ENCODE measurements at regions not wholly inside any gene's neighbourhood (a gene's known extent, or its start where the extent isn't known, plus 50 kb on each side); places are given as distances from the start of the nearest gene placed in this dataset.

- TF ChIP-seq CTCF (IDR thresholded peaks at IDR 0.05) (no peak), POLR2A (IDR thresholded peaks at IDR 0.05) (no peak), POLR2AphosphoS5 (IDR thresholded peaks at IDR 0.05) (no peak), EP300 (IDR thresholded peaks at IDR 0.05; ENCODE audit: low read depth) (no peak)
Observed at GRCh38 chrX:117096528-117096927, 633.8 kb upstream of the CT83 start.
